ENCODE measurements at regions not wholly inside any gene's neighbourhood (a gene's known extent, or its start where the extent isn't known, plus 50 kb on each side); places are given as distances from the start of the nearest gene placed in this dataset.

DNA sequence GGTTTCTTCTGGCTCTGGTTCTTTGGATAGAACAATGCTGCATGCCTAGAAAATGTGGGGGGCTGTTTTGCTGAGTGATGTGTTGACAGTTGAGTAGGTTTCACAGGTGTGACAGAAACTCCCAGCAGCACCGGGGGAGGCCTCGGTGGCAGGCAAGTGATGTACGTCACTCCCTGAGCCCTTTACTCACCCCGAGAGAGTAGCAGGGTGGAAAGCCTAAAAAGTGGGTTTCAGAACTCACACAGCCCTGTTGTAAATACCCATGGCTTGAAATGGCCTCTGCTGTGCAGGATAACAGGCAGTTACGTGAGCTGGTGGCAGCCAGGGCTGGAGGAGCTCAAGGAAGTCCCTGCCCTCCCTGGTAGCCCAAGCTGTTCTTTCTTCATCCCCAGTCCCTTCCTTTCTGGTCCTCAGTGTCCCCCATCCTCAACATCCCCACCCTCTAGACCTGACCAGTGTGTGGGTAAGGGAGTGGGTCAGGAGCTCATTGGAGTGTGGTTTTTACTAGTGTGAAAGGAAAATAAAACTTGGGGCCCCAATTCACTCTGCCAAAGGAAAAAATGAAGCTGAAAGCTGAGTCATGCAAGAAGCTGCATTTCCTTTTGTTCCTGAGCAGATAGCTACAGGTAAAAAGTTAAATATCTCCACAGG is 258.1 kb downstream of the STK31 start:
- TF ChIP-seq, protein P1, sequence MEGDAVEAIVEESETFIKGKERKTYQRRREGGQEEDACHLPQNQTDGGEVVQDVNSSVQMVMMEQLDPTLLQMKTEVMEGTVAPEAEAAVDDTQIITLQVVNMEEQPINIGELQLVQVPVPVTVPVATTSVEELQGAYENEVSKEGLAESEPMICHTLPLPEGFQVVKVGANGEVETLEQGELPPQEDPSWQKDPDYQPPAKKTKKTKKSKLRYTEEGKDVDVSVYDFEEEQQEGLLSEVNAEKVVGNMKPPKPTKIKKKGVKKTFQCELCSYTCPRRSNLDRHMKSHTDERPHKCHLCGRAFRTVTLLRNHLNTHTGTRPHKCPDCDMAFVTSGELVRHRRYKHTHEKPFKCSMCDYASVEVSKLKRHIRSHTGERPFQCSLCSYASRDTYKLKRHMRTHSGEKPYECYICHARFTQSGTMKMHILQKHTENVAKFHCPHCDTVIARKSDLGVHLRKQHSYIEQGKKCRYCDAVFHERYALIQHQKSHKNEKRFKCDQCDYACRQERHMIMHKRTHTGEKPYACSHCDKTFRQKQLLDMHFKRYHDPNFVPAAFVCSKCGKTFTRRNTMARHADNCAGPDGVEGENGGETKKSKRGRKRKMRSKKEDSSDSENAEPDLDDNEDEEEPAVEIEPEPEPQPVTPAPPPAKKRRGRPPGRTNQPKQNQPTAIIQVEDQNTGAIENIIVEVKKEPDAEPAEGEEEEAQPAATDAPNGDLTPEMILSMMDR (IDR thresholded peaks at IDR 0.05) = no peak

DNA sequence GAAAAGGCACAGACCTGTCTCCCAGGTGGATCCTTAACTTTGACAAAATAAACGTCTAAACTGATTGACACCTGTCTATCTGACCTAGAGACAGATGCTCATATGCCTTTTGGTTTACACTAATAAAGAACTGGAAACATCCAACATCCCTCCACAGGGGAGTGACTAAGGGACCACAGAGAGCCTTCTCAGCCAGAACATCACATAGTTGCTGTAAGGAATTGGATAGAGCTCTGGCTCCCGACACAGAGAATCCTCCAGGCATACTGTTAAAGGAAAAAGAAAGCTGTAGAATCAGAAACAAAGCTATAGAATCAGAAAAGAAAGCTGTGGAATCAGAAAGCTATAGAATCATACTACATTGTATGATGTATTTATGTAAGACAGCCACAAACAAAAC is 258.8 kb downstream of the STK31 start:
- TF ChIP-seq, protein P1 (IDR thresholded peaks at IDR 0.05) = no peak

DNA sequence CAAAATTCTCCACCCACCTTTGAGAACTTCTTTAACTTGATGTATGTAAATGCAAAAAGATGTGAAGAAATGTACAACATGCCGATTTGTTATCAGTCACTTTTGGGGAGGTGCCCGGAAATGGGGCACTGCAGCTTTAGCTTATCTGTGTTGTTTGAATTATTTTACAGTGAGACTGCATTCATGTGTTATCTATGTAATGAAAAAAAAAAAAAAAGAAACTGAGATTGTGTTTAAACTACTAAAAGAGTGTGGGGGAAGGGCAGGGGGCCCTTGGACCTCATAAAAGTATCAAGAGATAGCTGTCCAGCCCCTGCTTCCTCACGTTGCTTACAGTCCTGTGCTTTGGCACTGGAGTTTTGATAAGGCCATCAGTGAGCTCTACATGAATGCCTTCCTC is 259.4 kb downstream of the STK31 start:
- TF ChIP-seq, protein P1 (IDR thresholded peaks at IDR 0.05) = no peak

DNA sequence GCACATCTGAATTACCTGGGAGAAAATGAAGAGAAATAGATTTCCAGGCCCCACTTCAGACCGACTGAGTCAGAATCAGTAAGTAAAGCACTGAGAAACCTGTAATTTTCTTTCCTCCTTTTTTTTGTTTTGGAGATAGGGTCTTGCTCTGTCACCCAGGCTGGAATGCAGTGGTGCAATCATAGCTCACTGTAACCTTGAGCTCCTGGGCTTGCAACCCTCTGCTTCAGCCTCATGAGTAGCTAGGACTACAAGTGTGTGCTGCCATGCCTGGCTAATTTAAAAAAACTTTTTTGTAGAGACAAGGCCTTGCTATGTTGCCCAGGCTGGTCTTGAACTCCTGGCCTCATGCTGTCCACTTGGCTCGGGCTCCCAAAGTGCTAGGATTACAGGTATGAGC is 260.2 kb downstream of the STK31 start:
- TF ChIP-seq, protein P1 (IDR thresholded peaks at IDR 0.05) = no peak

DNA sequence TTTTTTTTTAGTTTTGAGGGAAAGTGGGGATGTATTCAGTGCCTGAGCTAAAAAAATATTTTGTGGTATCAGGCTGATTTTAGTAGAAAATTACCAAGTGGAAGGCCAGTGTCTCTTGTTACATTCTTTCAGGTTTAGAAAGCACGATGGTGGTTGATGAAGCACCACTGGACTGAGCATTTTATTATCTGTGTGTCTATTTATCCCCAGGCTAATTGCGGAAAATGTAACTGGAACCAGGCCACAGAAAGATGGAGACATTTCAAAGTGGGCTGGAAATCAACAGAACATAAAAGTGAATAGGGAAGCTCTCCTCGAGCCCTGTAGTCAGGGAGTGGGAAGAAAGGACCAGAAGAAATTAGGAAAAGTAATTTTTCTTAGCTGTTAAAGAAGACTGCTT is 261.0 kb downstream of the STK31 start:
- TF ChIP-seq, protein P1 (IDR thresholded peaks at IDR 0.05) = no peak

DNA sequence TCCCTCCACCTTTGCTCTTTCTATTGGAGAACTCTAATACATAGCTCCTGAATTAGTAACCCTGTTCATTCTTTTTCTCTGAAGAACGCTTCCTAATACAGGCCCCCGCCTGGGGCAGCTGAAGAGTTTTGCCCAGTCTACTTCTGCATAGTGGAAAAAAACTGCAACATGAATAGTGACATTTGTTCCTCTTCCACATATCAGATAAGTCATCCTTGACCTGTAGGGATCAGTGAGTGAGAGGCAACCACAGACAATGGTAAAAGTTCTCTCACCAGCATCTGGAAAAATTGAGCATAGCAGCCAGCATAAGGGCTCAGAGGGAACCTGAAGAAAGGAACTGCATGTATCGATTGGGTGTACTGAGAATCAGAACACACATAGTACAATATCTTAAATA is 262.0 kb downstream of the STK31 start:
- TF ChIP-seq, protein P1 (IDR thresholded peaks at IDR 0.05) = no peak

DNA sequence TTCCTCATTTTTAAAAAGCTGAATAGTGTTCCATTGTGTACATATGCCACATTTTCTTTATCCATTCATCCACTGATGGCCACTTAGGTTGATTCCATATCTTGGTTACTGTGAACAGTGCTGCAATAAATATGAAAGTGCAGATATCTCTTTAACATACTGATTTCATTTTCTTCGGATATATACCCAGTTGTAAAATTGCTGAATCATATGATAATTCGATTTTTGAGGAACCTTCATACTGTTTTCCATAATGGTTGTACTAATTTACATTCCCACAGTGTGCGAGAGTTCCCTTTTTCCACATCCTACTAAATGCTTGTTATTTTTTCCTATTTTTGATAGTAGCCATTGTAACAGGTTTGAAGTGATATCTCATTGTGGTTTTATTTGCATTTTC is 263.2 kb downstream of the STK31 start:
- TF ChIP-seq, protein P1 (IDR thresholded peaks at IDR 0.05) = no peak

DNA sequence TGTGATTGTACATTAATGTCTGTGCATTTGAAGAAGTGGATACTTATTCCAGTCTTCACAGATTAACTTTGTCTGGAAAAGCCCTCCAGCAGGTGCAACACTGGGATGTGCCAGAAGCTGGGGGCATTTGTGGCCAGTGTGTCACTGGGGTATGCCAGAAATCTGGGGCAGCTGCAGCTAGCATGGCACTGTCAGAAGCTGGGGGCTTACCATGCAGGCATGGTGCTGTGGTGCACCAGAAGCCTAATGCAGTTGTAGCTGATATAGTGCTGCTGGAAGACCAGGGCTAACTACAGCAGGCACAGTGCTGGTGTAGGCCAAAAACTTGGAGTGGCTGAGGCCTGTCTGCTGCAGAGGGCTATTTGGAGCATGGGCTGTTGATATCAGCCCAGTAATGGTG is 270.1 kb downstream of the STK31 start:
- TF ChIP-seq, protein P1 (IDR thresholded peaks at IDR 0.05) = no peak
